Esophagus squamous epithelium (tissue), 4 donors: ENCODE measurements at regions not wholly inside any gene's neighbourhood (a gene's known extent, or its start where the extent isn't known, plus 50 kb on each side); places are given as distances from the start of the nearest gene placed in this dataset.

Experiments
- POLR2A ChIP-seq, 4 donors: fragments of 450-650 bp; IDR thresholded peaks; one replicate each; pipeline ENCODE4 v1.6.1; 2017; ENCODE audit warnings: antibody characterized with exemption in 4 of 4, mild to moderate bottlenecking in 4 of 4, moderate library complexity in 3 of 4
- TF ChIP-seq, protein P1 (sequence below), 6 experiments: fragments of 450-650 bp in 4 of 6; fragments of 200-600 bp in 2 of 6; sonication (generic) in 2 of 6; IDR thresholded peaks; one replicate each; pipeline ENCODE4 v1.5.1; 2016 to 2019; ENCODE audit warnings: antibody characterized with exemption in 6 of 6, mild to moderate bottlenecking in 4 of 6, moderate library complexity in 4 of 6

- TF ChIP-seq, protein P1, sequence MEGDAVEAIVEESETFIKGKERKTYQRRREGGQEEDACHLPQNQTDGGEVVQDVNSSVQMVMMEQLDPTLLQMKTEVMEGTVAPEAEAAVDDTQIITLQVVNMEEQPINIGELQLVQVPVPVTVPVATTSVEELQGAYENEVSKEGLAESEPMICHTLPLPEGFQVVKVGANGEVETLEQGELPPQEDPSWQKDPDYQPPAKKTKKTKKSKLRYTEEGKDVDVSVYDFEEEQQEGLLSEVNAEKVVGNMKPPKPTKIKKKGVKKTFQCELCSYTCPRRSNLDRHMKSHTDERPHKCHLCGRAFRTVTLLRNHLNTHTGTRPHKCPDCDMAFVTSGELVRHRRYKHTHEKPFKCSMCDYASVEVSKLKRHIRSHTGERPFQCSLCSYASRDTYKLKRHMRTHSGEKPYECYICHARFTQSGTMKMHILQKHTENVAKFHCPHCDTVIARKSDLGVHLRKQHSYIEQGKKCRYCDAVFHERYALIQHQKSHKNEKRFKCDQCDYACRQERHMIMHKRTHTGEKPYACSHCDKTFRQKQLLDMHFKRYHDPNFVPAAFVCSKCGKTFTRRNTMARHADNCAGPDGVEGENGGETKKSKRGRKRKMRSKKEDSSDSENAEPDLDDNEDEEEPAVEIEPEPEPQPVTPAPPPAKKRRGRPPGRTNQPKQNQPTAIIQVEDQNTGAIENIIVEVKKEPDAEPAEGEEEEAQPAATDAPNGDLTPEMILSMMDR (IDR thresholded peaks at IDR 0.05) = no peak
- no peak for TF ChIP-seq POLR2A (IDR thresholded peaks at IDR 0.05)
These were observed 411.0 kb upstream of the TGFBR2 start for GRCh38 chr3:30195352-30195751.
